Mucosa of descending colon (tissue), 3 donors: ENCODE measurements at regions not wholly inside any gene's neighbourhood (a gene's known extent, or its start where the extent isn't known, plus 50 kb on each side); places are given as distances from the start of the nearest gene placed in this dataset.
A peak's percentile ranks its signal among the peaks of the same experiment; 100 is the strongest.

ENCODE experiments used
- ATAC-seq: fragments of 200-7000 bp; cut with Tn5 transposase; one replicate; pipeline ENCODE4 v1.9.1; 2020; ENCODE audit warnings: mild to moderate bottlenecking, moderate library complexity
- DNase-seq, 3 donors: peaks; one replicate each; pipeline ENCODE4 v3.0.0-alpha.2; 2020
- H3K36me3 ChIP-seq: fragments of 200-600 bp; one replicate; pipeline ENCODE4 v1.8.0; 2021; ENCODE audit warnings: low read depth, mild to moderate bottlenecking
- H3K4me1 ChIP-seq: fragments of 200-600 bp; one replicate; pipeline ENCODE4 v1.8.0; 2021; ENCODE audit warnings: low read depth, mild to moderate bottlenecking
- H3K4me3 ChIP-seq: fragments of 200-600 bp; one replicate; pipeline ENCODE4 v1.8.0; 2021; ENCODE audit warnings: mild to moderate bottlenecking
- H3K9me3 ChIP-seq: fragments of 200-600 bp; one replicate; pipeline ENCODE4 v1.8.0; 2021; ENCODE audit warnings: mild to moderate bottlenecking
- intact Hi-C, 2 donors: fragments of 100-400 bp; cut with DNase I in 1 of 2; cut with micrococcal nuclease in 1 of 2; formaldehyde crosslinking; loops; one replicate each; pipeline versions ENCODE4 v1.11.0 to v1.11.1; 2022; cut with DNase I, micrococcal nuclease
- TF ChIP-seq, protein P1 (sequence below): fragments of 200-600 bp; IDR thresholded peaks from one replicate; pipeline ENCODE4 v1.8.0; 2022; ENCODE audit warnings: antibody characterized with exemption, mild to moderate bottlenecking
- donor health status: DM: no; HTN: no; CAD: no; lungs with moderate emphysema.
- donor health status: DM: no; HTN: no; CAD: no.
- donor health status: DM: no; HTN: yes; CAD: no.

- no peak overlapping the region for H3K4me3 ChIP-seq
- no peaks in the 10 kb centered on the region for H3K36me3 ChIP-seq
- no peaks in the 10 kb centered on the region for H3K9me3 ChIP-seq
- intact Hi-C loops, result no loop called here
- DNase-seq (peak in 1 of 3 donors; percentile 30), ATAC-seq (peak; percentile 38)
- TF ChIP-seq, protein P1, sequence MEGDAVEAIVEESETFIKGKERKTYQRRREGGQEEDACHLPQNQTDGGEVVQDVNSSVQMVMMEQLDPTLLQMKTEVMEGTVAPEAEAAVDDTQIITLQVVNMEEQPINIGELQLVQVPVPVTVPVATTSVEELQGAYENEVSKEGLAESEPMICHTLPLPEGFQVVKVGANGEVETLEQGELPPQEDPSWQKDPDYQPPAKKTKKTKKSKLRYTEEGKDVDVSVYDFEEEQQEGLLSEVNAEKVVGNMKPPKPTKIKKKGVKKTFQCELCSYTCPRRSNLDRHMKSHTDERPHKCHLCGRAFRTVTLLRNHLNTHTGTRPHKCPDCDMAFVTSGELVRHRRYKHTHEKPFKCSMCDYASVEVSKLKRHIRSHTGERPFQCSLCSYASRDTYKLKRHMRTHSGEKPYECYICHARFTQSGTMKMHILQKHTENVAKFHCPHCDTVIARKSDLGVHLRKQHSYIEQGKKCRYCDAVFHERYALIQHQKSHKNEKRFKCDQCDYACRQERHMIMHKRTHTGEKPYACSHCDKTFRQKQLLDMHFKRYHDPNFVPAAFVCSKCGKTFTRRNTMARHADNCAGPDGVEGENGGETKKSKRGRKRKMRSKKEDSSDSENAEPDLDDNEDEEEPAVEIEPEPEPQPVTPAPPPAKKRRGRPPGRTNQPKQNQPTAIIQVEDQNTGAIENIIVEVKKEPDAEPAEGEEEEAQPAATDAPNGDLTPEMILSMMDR, result no peak
- peaks cover 21% of the 10 kb centered on the region for H3K4me1 ChIP-seq
Measured at GRCh38 chr21:14753466-14754258, 207.5 kb upstream of the SAMSN1 start.

DNA sequence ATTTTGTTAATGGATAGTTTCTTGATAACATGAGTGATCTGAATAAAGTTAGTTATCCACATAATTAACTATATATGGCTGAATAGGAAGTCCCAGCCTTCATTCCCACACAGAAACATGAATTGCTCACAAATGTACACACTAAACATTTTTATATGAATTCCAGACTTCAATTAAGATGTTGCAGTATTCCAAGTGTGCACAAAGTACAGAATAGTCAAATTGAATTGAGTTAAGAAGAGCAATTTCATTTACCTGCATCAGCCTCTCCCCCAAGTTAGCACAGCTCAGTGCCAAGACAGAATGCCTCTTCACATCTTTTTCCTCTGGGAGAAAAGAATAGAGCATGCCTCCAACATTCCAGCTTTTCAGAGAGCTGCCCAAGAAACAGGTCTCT, 207.0 kb upstream of the SAMSN1 start:
- TF ChIP-seq, protein P1, result no peak
- Histone ChIP-seq H3K36me3 (no peaks in the 10 kb centered on the region), H3K4me3 (no peak overlapping the region), H3K9me3 (no peaks in the 10 kb centered on the region), H3K4me1 (peaks cover 21% of the 10 kb centered on the region)
- intact Hi-C loops, result no loop called here
- DNase-seq (peak in 1 of 3 donors; percentile 16), ATAC-seq (peak; percentile 76)

DNA sequence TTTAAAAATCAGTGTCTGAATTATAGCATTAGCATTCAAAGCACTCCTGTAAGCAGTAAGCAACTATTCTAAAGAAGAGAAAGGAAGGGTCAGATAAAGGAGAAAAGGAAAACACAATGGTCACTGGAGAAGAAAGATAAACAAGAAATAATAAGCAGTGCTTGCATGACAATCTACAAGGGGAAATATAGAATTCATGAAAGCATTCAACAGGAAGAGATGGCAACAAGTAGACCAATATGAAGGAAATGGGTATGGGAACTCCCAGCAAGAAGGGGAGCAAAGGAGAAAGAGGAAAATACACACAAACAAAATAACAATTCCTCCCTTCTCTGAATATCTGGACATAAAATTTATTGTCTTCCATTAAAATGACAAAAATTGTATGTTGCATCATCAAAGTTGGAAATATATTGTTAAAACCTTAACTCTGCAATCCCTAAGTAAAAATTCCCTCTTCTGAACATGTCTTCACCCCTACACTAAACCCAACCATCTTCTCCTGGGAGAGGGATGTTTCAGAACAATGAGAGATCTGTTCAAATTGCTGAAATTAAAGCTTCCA, 206.3 kb upstream of the SAMSN1 start:
- no peak overlapping the region for H3K4me3 ChIP-seq
- H3K9me3 ChIP-seq, result no peaks in the 10 kb centered on the region
- ATAC-seq (peak; percentile 8), DNase-seq (no peak)
- intact Hi-C loops, result no loop called here
- H3K4me1 ChIP-seq, result peaks cover 21% of the 10 kb centered on the region
- TF ChIP-seq, protein P1, result no peak
- H3K36me3 ChIP-seq, result no peaks in the 10 kb centered on the region

DNA sequence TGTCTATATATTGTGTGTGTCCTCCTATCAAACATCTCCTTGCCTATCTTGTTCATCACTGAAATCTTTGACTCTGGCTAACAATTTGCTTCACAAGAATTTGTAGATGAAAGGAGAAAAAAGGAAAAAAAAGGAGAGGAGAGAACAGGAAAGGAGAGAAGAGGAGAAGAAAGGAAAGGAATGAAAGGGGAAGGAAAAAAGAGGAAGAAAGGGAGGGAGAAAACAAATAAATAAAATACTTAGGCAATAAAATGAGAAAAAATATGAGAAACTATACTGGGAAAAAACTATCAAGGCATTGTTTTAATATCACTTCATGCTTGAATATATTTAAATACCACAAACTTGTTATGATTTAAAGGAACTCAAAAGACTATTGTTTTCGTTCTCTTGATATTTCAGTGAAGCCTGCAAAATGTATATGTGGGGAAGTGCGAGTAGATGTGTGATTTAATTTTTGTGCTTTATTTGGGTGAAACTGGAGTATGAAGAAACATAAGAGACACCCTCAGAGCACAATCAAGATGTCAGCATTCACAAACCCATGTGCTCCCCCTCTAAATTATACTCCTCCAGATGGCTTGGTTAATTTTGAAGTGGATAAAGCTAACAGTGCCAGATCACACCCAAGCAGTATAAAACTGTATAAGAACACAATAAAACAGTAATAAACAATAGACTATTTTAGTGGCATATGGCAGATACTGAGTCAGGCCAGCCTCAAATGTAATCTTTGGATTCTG, 205.7 kb upstream of the SAMSN1 start:
- Histone ChIP-seq H3K9me3 (no peaks in the 10 kb centered on the region), H3K4me3 (no peak overlapping the region), H3K36me3 (no peaks in the 10 kb centered on the region), H3K4me1 (peaks cover 21% of the 10 kb centered on the region)
- intact Hi-C loops, result no loop called here
- peak; percentile 83 for ATAC-seq
- TF ChIP-seq, protein P1, result no peak
- no peak for DNase-seq

GRCh38 chr21:14751011-14751410, 204.9 kb upstream of the SAMSN1 start:
- H3K4me1 ChIP-seq, result peaks cover 21% of the 10 kb centered on the region
- DNase-seq, result no peak
- H3K4me3 ChIP-seq, result no peak overlapping the region
- intact Hi-C loops, result no loop called here
- H3K9me3 ChIP-seq, result no peaks in the 10 kb centered on the region
- TF ChIP-seq, protein P1, result no peak
- ATAC-seq, result no peak
- no peaks in the 10 kb centered on the region for H3K36me3 ChIP-seq
